Right lobe of liver (tissue), 6 donors: ENCODE measurements at regions not wholly inside any gene's neighbourhood (a gene's known extent, or its start where the extent isn't known, plus 50 kb on each side); places are given as distances from the start of the nearest gene placed in this dataset.
A peak's percentile ranks its signal among the peaks of the same experiment; 100 is the strongest.
"Not testable (repeated sequence)": the region's sequence is repeated elsewhere in the genome, so short reads cannot be mapped to it uniquely, and the experiment has no call there.

ENCODE experiments used
- ATAC-seq, 4 donors: fragments of 200-7000 bp; cut with Tn5 transposase; one replicate each; pipeline ENCODE4 v1.9.1; 2020; ENCODE audit warnings: mild to moderate bottlenecking in 4 of 4, moderate library complexity in 4 of 4
- DNase-seq, 3 donors: peaks; one replicate each; pipeline ENCODE4 v3.0.0-alpha.2; 2020
- H3K27ac ChIP-seq, 3 donors: fragments of 200-600 bp; one replicate each; pipeline ENCODE4 v1.8.0; 2022
- H3K27me3 ChIP-seq, 2 donors: fragments of 200-600 bp; one replicate each; pipeline ENCODE4 v1.8.0; 2022
- H3K36me3 ChIP-seq, 4 donors: fragments of 200-600 bp; sonication (generic) in 1 of 4; one replicate each; pipeline versions ENCODE4 v1.5.1 to v1.8.0; 2017 to 2022; ENCODE audit warnings: control low read depth in 1 of 4
- H3K4me1 ChIP-seq, 4 donors: fragments of 200-600 bp; sonication (generic) in 1 of 4; one replicate each; pipeline versions ENCODE4 v1.5.1 to v1.8.0; 2017 to 2022; ENCODE audit warnings: control low read depth in 1 of 4
- H3K4me3 ChIP-seq, 3 donors: fragments of 200-600 bp; one replicate each; pipeline ENCODE4 v1.8.0; 2022
- H3K9me3 ChIP-seq, 4 donors: fragments of 200-600 bp; sonication (generic) in 1 of 4; one replicate each; pipeline versions ENCODE4 v1.5.1 to v1.8.0; 2017 to 2022; ENCODE audit warnings: control low read depth in 1 of 4
- POLR2A ChIP-seq: fragments of 450-650 bp; IDR thresholded peaks from one replicate; pipeline ENCODE4 v1.6.1; 2017; ENCODE audit warnings: antibody characterized with exemption, mild to moderate bottlenecking
- WGBS: methylation state at CpG from one replicate; pipeline ENCODE4 v1.1.6; 2018; ENCODE audit warnings: low coverage, low lambda C conversion rate; ENCODE audit not compliant: insufficient coverage; ENCODE audit errors: missing lambda C conversion rate; 5-methylcytosine and 5-hydroxymethylcytosine counted together
- intact Hi-C, 2 donors: fragments of 100-400 bp; cut with DNase I; formaldehyde crosslinking; loops; one replicate each; pipeline versions ENCODE4 v1.11.2 to v1.14.1; 2022
- TF ChIP-seq, protein P1 (sequence below), 4 donors: fragments of 200-600 bp in 3 of 4; fragments of 450-650 bp in 1 of 4; IDR thresholded peaks; one replicate each; pipeline versions ENCODE4 v1.5.1 to v1.8.0; 2016 to 2022; ENCODE audit warnings: antibody characterized with exemption in 4 of 4, mild to moderate bottlenecking in 2 of 4
- donor health status: DM: no; HTN: yes; CAD: no.
- donor health status: DM: no; HTN: no; CAD: no.
- donor health status: DM: no; HTN: no; CAD: no.
- donor health status: DM: no; HTN: yes; CAD: no.
- donor health status: DM: no; HTN: yes; CAD: no.

DNA sequence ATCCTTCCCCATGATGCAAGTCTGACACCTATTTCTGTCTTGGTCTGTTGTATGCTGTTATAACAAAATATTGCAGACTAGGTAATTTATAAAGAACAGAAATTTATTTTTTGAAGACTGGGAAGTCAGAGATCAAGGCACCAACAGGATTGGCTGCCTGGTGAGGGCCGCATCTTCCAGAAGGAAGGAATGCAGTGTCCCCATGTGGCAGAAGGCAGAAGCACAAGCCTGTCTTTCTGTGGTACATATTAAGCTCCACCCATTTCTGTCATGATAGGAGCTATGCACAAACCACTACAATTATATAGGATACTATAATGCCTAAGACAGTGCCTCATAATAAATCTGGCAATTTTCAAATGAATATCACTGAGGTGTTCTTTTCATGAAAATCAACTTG is 502.3 kb upstream of the DIAPH2 start:
- ATAC-seq, result peak; percentile 58 to 79 (median 68)
- intact Hi-C loops, result no loop called here
- peak in 1 of 3 donors; percentile 38 for DNase-seq

GRCh38 chrX:96183391-96183790 is 501.3 kb upstream of the DIAPH2 start:
- no peak overlapping the region for H3K27ac ChIP-seq
- no peak overlapping the region for H3K4me3 ChIP-seq
- no peaks in the 10 kb centered on the region for H3K36me3 ChIP-seq
- H3K9me3 ChIP-seq, result no peaks in the 10 kb centered on the region
- no peak for DNase-seq
- whole genome bisulfite sequencing, result 44% methylated on average over 3 of the region's 3 CpGs
- TF ChIP-seq, protein P1, sequence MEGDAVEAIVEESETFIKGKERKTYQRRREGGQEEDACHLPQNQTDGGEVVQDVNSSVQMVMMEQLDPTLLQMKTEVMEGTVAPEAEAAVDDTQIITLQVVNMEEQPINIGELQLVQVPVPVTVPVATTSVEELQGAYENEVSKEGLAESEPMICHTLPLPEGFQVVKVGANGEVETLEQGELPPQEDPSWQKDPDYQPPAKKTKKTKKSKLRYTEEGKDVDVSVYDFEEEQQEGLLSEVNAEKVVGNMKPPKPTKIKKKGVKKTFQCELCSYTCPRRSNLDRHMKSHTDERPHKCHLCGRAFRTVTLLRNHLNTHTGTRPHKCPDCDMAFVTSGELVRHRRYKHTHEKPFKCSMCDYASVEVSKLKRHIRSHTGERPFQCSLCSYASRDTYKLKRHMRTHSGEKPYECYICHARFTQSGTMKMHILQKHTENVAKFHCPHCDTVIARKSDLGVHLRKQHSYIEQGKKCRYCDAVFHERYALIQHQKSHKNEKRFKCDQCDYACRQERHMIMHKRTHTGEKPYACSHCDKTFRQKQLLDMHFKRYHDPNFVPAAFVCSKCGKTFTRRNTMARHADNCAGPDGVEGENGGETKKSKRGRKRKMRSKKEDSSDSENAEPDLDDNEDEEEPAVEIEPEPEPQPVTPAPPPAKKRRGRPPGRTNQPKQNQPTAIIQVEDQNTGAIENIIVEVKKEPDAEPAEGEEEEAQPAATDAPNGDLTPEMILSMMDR (IDR thresholded peaks at IDR 0.05), result no peak
- TF ChIP-seq POLR2A, result no peak
- ATAC-seq, result no peak
- intact Hi-C loops, result no loop called here
- no peaks in the 10 kb centered on the region for H3K27me3 ChIP-seq
- no peaks in the 10 kb centered on the region for H3K4me1 ChIP-seq

More for the DNA sequence above, 502.3 kb upstream of the DIAPH2 start:
- Histone ChIP-seq H3K4me3 (no peak overlapping the region), H3K9me3 (no peaks in the 10 kb centered on the region), H3K27me3 (no peaks in the 10 kb centered on the region), H3K36me3 (no peaks in the 10 kb centered on the region), H3K4me1 (no peaks in the 10 kb centered on the region), H3K27ac (no peak overlapping the region)
- TF ChIP-seq, protein P1 (IDR thresholded peaks at IDR 0.05), result peak; percentile 47 to 54 (median 50)
- no peak for TF ChIP-seq POLR2A
- 18% methylated on average over 1 of the region's 1 CpG for WGBS

DNA sequence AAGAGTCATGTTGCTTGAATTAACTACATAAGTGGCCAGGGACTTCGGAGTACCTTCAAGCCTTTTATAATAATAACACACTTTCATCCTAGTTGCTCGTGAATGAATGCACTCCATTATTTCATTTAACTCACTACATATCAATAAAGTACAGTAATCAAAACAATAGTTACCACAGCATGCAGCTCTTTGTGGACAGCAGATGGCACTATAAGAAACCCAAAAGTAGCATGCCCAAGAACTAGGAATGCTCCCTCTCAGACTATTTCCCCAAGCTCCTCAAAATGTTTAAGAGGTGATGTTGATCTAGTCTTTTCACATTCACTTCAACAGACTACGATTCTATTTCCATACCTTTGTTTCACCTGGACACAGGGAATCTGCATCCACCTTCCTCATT is 500.8 kb upstream of the DIAPH2 start:
- H3K27me3 ChIP-seq, result no peaks in the 10 kb centered on the region
- H3K36me3 ChIP-seq, result no peaks in the 10 kb centered on the region
- H3K4me3 ChIP-seq, result no peak overlapping the region
- intact Hi-C loops, result no loop called here
- TF ChIP-seq, protein P1 (IDR thresholded peaks at IDR 0.05), result peak; percentile 40 to 66 (median 54)
- TF ChIP-seq POLR2A, result no peak
- ATAC-seq, result peak; percentile 56 to 77 (median 71)
- DNase-seq, result no peak
- no peaks in the 10 kb centered on the region for H3K4me1 ChIP-seq
- H3K27ac ChIP-seq, result no peak overlapping the region
- no peaks in the 10 kb centered on the region for H3K9me3 ChIP-seq
- 13% methylated on average over 3 of the region's 3 CpGs for WGBS

DNA sequence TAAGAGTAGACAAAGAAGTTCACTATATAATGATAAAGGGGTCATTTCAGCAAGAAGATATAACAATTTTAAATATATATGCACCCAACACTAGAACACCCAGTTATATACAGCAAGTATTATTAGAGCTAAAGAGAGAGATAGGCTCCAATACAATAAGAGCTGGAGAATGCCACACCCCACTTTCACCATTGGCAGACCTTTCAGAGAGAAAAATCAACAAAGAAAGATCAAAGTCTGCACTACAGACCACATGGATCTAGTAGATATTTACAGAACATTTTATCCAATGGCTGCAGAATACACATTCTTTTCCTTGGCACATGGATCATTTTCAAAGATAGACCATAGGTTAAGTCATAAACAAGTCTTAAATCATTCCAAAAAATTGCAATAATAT is 479.7 kb upstream of the DIAPH2 start:
- ATAC-seq (peak; percentile 95 to 98 (median 96)), DNase-seq (no peak)
- peaks cover 0 to 4% (median 0%) of the 10 kb centered on the region in 4 donors for H3K4me1 ChIP-seq
- TF ChIP-seq, protein P1 (IDR thresholded peaks at IDR 0.05), result no peak
- no peak for TF ChIP-seq POLR2A
- H3K36me3 ChIP-seq, result no peaks in the 10 kb centered on the region
- H3K4me3 ChIP-seq, result no peak overlapping the region
- no peaks in the 10 kb centered on the region for H3K27me3 ChIP-seq
- H3K9me3 ChIP-seq, result no peaks in the 10 kb centered on the region
- peak overlapping the region in 1 of 3 donors; percentile 4 for H3K27ac ChIP-seq
- intact Hi-C loops, result no loop called here

GRCh38 chrX:96211953-96212352 is 472.7 kb upstream of the DIAPH2 start:
- Histone ChIP-seq H3K4me1 (no peaks in the 10 kb centered on the region), H3K9me3 (no peaks in the 10 kb centered on the region), H3K4me3 (no peak overlapping the region), H3K36me3 (no peaks in the 10 kb centered on the region), H3K27ac (no peak overlapping the region), H3K27me3 (no peaks in the 10 kb centered on the region)
- ATAC-seq (peak in 1 of 4 donors; percentile 27), DNase-seq (no peak)
- intact Hi-C loops, result no loop called here
- no peak for TF ChIP-seq POLR2A
- TF ChIP-seq, protein P1 (IDR thresholded peaks at IDR 0.05), result peak in 3 of 4 donors; percentile 15 to 29 (median 29)

DNA sequence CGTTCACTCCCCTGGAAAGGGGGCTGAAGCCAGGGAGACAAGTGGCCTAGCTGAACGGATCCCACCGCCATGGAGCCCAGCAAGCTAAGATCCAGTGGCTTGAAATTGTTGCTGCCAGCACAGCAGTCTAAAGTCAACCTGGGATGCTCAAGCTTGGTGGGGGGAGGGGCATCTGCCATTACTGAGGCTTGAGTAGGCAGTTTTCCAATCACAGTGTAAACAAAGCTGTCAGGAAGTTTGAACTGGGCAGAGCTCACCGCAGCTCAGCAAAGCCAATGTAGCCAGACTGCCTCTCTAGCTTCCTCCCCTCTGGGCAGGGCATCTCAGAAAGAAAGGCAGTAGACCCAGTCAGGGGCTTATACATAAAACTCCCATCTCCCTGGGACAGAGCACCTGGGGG is 470.0 kb upstream of the DIAPH2 start:
- H3K9me3 ChIP-seq, DNase-seq, intact Hi-C loops, H3K4me1 ChIP-seq, H3K4me3 ChIP-seq, H3K27me3 ChIP-seq, H3K27ac ChIP-seq, H3K36me3 ChIP-seq, ATAC-seq: not testable (repeated sequence)
- WGBS, result 77% methylated on average over 4 of the region's 4 CpGs
